Fibroblast of mammary gland (primary cell): ENCODE measurements at regions not wholly inside any gene's neighbourhood (a gene's known extent, or its start where the extent isn't known, plus 50 kb on each side); places are given as distances from the start of the nearest gene placed in this dataset.

Source experiments
- DNase-seq: peaks from one replicate; pipeline ENCODE4 v3.0.0-alpha.2; 2010; ENCODE audit warnings: low read depth
- H3K4me3 ChIP-seq: 2 replicates; pipeline ENCODE4 v1.5.1; 2011; ENCODE audit warnings: low read depth, mild to moderate bottlenecking, low read length, moderate library complexity; ENCODE audit not compliant: control insufficient read depth
- TF ChIP-seq, protein P1 (sequence below): conservative IDR thresholded peaks from 2 replicates; pipeline ENCODE4 v1.5.1; 2011; ENCODE audit warnings: low read depth, low read length, inconsistent platforms; ENCODE audit not compliant: control insufficient read depth, insufficient read depth

DNA sequence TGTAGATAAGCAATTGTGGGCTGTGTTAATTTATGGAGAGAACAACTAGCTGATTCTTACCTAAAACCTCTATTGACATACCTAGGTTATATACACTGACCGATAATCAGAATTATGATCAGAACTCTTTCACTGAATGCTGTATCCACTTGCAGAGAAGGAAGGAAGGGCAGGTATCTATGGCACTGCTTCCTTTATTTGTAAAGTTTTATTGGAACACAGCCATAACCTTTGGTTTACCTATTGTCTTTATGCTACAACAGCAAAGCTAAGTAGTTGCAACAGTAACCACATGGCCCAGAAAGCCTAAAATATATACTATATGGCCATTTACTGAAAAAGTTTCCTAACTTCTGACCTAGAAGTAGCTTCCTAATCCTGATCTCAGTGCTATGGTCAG is 358.9 kb upstream of the ARID1B start:
- no peak overlapping the region for H3K4me3 ChIP-seq
- no peak for DNase-seq
- TF ChIP-seq, protein P1, sequence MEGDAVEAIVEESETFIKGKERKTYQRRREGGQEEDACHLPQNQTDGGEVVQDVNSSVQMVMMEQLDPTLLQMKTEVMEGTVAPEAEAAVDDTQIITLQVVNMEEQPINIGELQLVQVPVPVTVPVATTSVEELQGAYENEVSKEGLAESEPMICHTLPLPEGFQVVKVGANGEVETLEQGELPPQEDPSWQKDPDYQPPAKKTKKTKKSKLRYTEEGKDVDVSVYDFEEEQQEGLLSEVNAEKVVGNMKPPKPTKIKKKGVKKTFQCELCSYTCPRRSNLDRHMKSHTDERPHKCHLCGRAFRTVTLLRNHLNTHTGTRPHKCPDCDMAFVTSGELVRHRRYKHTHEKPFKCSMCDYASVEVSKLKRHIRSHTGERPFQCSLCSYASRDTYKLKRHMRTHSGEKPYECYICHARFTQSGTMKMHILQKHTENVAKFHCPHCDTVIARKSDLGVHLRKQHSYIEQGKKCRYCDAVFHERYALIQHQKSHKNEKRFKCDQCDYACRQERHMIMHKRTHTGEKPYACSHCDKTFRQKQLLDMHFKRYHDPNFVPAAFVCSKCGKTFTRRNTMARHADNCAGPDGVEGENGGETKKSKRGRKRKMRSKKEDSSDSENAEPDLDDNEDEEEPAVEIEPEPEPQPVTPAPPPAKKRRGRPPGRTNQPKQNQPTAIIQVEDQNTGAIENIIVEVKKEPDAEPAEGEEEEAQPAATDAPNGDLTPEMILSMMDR: no peak

DNA sequence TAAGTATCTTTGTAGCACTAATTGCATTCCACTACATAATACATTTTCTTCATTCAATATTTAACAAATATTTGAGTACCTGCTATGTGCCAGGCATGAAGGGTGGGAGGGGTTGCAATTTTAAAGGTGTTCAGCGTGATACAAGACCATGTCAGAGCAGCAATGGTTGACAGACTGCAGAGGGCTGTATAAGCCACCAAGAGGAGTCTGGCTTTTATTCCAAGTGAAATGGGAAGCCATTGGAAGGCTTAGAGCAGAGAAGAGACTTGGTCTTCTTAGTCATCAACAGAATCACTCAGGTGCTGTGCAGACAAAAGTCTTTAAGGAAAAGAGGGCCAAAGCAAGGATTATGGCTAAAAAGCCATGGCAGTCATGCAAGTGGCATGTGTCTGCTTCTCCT is 360.8 kb upstream of the ARID1B start:
- H3K4me3 ChIP-seq: no peak overlapping the region
- no peak for DNase-seq
- TF ChIP-seq, protein P1: no peak

DNA sequence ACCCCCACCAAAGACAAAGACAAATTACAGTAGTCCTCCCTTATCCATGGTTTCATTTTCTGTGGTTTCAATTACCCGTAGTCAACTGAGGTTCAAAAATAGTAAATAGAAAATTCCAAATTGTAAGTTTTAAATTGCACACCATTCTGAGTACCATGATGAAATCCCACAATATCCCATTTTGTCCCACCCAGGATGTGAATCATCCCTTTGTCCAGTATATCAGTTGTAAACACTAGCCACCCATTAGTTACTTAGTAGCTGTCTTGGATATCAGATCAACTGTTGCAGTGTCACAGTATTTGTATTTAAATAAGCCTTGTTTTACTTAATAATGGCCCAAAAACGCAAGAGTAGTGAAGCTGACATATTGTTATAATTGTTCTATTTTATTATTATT is 364.0 kb upstream of the ARID1B start:
- TF ChIP-seq, protein P1: no peak
- no peak for DNase-seq
- H3K4me3 ChIP-seq: no peak overlapping the region

DNA sequence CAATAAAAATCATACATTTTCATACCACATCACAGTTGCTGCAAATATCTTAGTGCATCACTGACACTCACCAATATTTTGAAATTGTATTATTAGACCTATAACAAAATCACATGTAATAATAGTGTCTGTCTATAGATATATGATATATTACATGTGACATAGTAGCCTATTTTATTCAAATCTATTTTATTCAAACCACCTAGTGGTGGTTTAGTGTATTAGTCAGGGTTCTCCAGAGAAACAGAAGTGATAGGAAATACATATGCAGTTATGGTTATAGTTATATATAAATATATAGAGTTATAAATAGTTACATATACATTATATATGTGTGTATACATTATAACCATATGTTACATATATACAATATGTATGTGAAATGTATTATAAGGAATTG is 366.5 kb upstream of the ARID1B start:
- TF ChIP-seq, protein P1: peak; percentile 1
- no peak overlapping the region for H3K4me3 ChIP-seq
- no peak for DNase-seq

DNA sequence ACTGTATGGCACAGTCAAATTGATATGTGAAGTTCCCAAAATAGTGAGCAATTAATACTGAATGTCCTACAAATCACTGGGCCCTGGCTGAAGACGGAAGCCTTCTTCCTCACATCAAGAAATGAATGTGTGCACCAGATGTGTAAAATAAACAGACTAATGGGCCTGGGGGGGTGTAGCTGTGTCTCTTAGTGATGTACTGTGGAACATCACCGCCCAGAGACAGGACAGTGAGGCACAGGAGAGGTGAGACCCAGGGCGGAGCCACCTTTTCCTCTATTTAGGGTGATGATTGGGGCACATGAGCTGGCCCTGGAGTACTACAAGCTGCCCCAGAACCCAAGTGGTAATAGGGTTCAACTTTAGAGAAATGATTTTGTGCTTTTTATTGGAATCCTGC is 368.5 kb upstream of the ARID1B start:
- H3K4me3 ChIP-seq: no peak overlapping the region
- DNase-seq: no peak
- TF ChIP-seq, protein P1: no peak

DNA sequence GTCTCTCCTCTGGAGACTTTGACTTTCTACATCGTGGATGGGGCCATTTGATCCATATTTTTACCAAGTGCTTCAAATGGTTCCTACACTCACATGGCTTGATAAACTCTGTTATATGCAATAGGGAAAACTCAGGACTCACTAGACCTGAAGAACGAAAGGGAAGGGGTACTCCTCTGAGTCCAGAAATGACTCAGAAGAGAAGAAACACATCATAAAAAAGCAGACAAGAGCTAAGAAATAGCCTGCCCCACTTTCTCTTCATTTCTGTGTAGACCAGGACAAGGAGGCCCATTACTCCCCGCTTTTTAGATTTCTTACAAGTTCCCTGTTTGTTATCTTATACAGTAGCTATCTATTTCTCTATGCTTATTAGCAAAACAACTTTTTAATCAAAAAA is 369.8 kb upstream of the ARID1B start:
- no peak overlapping the region for H3K4me3 ChIP-seq
- no peak for DNase-seq
- TF ChIP-seq, protein P1: no peak

DNA sequence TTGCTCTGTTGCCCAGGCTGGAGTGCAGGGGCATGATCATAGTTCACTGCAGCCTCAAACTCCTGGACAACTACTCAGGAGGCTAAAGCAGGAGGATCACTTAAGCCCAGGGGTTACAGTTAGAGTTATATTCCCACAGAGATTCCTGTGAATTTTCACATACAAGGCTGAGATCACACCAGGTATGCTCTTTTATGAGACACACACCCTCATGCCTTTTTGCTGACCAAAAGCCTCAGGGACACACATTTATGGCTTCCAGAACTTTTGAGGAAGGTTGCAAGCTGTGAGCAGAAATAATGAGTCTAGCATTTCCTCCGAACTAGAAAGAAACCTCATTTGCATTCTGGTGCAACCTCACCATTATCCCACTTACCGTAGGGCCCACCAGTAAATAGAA is 370.5 kb upstream of the ARID1B start:
- TF ChIP-seq, protein P1: no peak

More for the DNA sequence above, 370.5 kb upstream of the ARID1B start:
- H3K4me3 ChIP-seq: no peak overlapping the region
- DNase-seq: no peak
